ENCODE measurements at regions not wholly inside any gene's neighbourhood (a gene's known extent, or its start where the extent isn't known, plus 50 kb on each side); places are given as distances from the start of the nearest gene placed in this dataset.

DNA sequence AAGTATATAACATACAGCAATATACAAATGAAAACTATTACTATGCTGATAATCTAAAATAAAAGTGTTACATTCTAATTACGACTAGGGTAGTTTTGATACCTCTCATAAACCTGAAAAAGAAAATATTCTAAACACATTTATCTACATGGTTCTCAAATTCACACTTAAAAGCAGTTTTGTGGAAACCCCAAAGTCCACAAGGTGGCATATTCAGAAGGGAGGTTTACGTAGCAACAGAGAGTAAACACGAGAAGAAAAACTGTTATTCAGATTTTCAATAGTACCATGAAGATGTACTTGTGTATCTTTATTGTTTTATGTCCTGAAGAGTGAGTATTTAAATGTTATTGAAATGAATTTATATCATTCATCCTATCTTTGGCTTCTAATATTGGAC lies 275.9 kb upstream of the KLHL1 start:
- H3K27ac ChIP-seq, result no peak overlapping the region
- H3K9me3 ChIP-seq (ENCODE audit: low read depth, low read length), result no peaks in the 10 kb centered on the region
- H3K36me3 ChIP-seq (ENCODE audit: insufficient read depth, low read length), result no peaks in the 10 kb centered on the region
- TF ChIP-seq FOXP2 (optimal IDR thresholded peaks at IDR 0.05; ENCODE audit: control extremely low read depth, extremely low read length, insufficient read depth) (no peak), EZH2 (IDR thresholded peaks at IDR 0.05) (no peak), POLR2AphosphoS5 (IDR thresholded peaks at IDR 0.05; ENCODE audit: borderline replicate concordance, low read depth, low read length) (no peak)
- DNase-seq (ENCODE audit: low read depth, low spot score), result no peak
- H3K4me3 ChIP-seq, result no peak overlapping the region
- H3K9ac ChIP-seq (ENCODE audit: insufficient read length), result no peak overlapping the region

DNA sequence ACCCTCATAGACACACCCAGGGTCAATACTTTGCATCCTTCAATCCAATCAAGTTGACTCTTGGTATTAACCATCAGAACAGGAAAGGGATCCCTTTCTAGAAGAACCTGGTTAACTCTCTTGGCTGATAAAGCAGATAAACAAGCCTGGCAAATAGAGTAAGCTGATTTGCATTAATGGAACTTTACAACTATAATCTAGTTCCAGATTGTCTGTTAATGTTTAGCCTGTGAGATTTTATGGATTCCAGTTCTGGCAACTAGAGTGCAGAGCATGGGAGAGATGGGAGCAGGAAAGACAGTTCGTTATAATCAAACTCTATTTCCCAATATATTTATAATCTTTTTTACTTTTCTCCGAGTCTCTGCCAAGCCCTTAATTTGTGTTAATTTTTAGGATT lies 272.6 kb upstream of the KLHL1 start:
- TF ChIP-seq EZH2 (IDR thresholded peaks at IDR 0.05), result no peak
- TF ChIP-seq POLR2AphosphoS5 (IDR thresholded peaks at IDR 0.05; ENCODE audit: borderline replicate concordance, low read depth, low read length), result no peak
- TF ChIP-seq FOXP2 (optimal IDR thresholded peaks at IDR 0.05; ENCODE audit: control extremely low read depth, extremely low read length, insufficient read depth), result no peak
- no peaks in the 10 kb centered on the region for H3K36me3 ChIP-seq (ENCODE audit: insufficient read depth, low read length)
- DNase-seq (ENCODE audit: low read depth, low spot score), result no peak
- H3K9ac ChIP-seq (ENCODE audit: insufficient read length), result no peak overlapping the region
- no peak overlapping the region for H3K4me3 ChIP-seq
- H3K9me3 ChIP-seq (ENCODE audit: low read depth, low read length), result no peaks in the 10 kb centered on the region
- H3K27ac ChIP-seq, result no peak overlapping the region

DNA sequence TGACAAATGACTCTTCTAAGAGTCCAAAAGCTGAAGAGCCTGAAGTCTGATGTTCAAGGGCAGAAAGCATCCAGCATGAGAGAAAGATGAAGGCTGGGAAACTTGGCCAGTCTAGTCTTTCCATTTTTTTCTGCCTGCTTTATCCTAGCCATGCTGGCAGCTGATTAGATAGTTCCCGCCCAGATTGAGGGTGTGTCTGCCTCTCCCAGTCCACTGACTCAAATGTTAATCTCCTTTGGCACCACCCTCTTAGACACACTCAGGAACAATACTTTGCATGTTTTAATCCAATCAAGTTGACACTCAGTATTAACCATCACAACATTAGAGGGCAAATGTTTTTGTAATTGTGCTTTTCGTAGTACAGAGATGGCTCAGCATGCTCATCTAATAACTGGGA lies 267.5 kb upstream of the KLHL1 start:
- no peak for DNase-seq (ENCODE audit: low read depth, low spot score)
- Histone ChIP-seq H3K27ac (no peak overlapping the region), H3K9me3 (ENCODE audit: low read depth, low read length) (no peaks in the 10 kb centered on the region), H3K9ac (ENCODE audit: insufficient read length) (no peak overlapping the region), H3K36me3 (ENCODE audit: insufficient read depth, low read length) (no peaks in the 10 kb centered on the region), H3K4me3 (no peak overlapping the region)
- TF ChIP-seq POLR2AphosphoS5 (IDR thresholded peaks at IDR 0.05; ENCODE audit: borderline replicate concordance, low read depth, low read length) (no peak), EZH2 (IDR thresholded peaks at IDR 0.05) (no peak), FOXP2 (optimal IDR thresholded peaks at IDR 0.05; ENCODE audit: control extremely low read depth, extremely low read length, insufficient read depth) (no peak)

DNA sequence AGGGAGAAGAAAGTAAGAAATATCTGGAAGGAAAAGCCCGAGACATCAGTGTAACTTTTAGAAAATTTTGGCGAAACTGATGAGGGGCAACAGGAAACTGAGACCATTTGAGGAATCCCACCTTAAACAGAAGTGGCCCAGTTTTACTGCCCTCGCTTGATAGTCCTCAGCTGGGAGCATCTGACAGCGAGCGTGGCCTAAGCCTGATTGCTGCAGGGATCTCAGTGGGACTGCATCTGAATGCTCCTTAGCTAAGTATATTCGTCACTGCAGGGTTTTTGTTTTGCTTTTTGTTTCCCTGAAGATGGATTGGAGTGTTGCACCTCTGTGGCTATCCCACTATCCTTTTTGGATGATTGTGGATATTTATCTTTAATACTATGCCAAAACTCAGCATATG lies 262.7 kb upstream of the KLHL1 start:
- TF ChIP-seq EZH2 (IDR thresholded peaks at IDR 0.05), result no peak
- no peak for TF ChIP-seq POLR2AphosphoS5 (IDR thresholded peaks at IDR 0.05; ENCODE audit: borderline replicate concordance, low read depth, low read length)
- TF ChIP-seq FOXP2 (optimal IDR thresholded peaks at IDR 0.05; ENCODE audit: control extremely low read depth, extremely low read length, insufficient read depth), result no peak
- Histone ChIP-seq H3K4me3 (no peak overlapping the region), H3K9ac (ENCODE audit: insufficient read length) (no peak overlapping the region), H3K36me3 (ENCODE audit: insufficient read depth, low read length) (no peaks in the 10 kb centered on the region), H3K9me3 (ENCODE audit: low read depth, low read length) (no peaks in the 10 kb centered on the region), H3K27ac (no peak overlapping the region)
- DNase-seq (ENCODE audit: low read depth, low spot score), result no peak

DNA sequence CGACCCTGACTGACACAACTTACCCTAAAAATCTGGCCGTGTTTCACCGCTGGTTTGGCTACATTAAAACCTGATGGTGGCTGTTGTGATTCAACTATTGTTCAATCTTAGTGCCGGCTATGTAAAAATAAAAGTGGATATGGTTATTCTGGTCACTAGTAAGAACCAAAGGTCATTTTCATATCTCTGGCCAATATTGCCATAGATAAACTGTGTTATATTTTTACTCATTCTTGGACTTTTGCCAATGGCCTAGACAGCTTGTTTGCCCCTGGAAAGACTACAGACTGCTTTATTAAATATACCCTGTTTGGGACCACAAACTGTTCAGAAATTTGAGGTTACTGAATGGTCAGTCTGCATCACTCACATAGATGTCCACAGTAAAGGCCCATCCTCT lies 258.5 kb upstream of the KLHL1 start:
- H3K9me3 ChIP-seq (ENCODE audit: low read depth, low read length), result no peaks in the 10 kb centered on the region
- TF ChIP-seq EZH2 (IDR thresholded peaks at IDR 0.05) (no peak), FOXP2 (optimal IDR thresholded peaks at IDR 0.05; ENCODE audit: control extremely low read depth, extremely low read length, insufficient read depth) (no peak), POLR2AphosphoS5 (IDR thresholded peaks at IDR 0.05; ENCODE audit: borderline replicate concordance, low read depth, low read length) (no peak)
- no peaks in the 10 kb centered on the region for H3K36me3 ChIP-seq (ENCODE audit: insufficient read depth, low read length)
- H3K4me3 ChIP-seq, result no peak overlapping the region
- no peak overlapping the region for H3K9ac ChIP-seq (ENCODE audit: insufficient read length)
- H3K27ac ChIP-seq, result no peak overlapping the region
- DNase-seq (ENCODE audit: low read depth, low spot score), result no peak

DNA sequence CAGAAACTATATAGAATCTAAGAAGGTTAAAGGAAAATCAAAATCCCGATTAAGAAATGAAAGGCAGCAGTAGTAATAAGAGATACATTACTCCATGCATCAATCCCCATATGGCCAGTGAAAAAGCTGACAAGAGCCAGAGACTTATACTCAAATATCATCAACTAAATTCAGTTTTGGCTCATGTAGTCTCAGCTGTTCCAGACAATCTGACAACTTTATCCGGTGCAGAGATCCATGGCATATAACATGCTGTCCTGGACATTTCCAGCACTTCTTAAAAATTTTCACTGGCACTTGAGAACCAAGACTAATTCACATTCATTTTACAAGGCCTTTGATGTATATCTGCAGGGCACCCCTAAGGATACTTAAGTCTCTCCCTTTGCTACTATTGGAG lies 255.7 kb upstream of the KLHL1 start:
- DNase-seq (ENCODE audit: low read depth, low spot score), result no peak
- no peak overlapping the region for H3K9ac ChIP-seq (ENCODE audit: insufficient read length)

DNA sequence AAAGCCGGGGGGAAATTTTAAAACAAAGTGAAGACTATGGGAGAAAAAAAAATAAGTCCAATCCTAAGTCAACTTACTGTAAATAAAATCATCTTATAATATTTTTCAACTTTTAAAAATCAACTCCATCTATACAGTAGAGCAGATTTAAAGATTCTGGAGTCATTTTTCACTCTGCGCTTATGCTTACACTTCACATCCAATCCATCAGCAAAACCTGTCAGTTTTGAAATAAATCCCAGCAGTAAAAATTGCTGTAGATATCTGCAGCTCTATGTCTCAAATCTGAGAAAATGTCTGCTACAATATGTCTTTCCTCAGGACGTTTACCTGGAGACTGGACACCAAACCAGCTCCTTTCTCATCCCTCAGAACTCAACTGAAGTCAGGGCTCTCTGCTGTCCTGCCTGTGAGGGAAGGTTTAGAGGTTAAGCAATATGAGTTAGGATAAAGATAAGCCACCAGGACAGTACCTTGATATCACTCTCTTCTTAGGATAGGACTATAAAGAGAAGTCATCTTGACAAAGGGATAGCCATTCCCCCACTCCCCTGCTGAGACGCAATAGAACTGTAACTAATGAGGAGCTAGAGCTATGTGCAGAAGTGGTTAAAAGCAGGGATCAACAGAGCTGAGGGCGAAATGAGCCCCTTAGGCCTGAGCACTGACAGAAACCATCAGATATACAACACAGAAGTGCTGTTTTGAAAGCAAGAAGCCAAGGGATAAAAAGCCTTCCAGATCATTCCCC lies 254.7 kb upstream of the KLHL1 start:
- Histone ChIP-seq H3K27ac (no peak overlapping the region), H3K36me3 (ENCODE audit: insufficient read depth, low read length) (no peaks in the 10 kb centered on the region), H3K9ac (ENCODE audit: insufficient read length) (no peak overlapping the region), H3K4me3 (no peak overlapping the region), H3K9me3 (ENCODE audit: low read depth, low read length) (no peaks in the 10 kb centered on the region)
- no peak for TF ChIP-seq FOXP2 (optimal IDR thresholded peaks at IDR 0.05; ENCODE audit: control extremely low read depth, extremely low read length, insufficient read depth)
- no peak for TF ChIP-seq POLR2AphosphoS5 (IDR thresholded peaks at IDR 0.05; ENCODE audit: borderline replicate concordance, low read depth, low read length)
- no peak for TF ChIP-seq EZH2 (IDR thresholded peaks at IDR 0.05)
- no peak for DNase-seq (ENCODE audit: low read depth, low spot score)

More for the DNA sequence above, 255.7 kb upstream of the KLHL1 start:
- Histone ChIP-seq H3K4me3 (no peak overlapping the region), H3K27ac (no peak overlapping the region), H3K36me3 (ENCODE audit: insufficient read depth, low read length) (no peaks in the 10 kb centered on the region), H3K9me3 (ENCODE audit: low read depth, low read length) (no peaks in the 10 kb centered on the region)
- TF ChIP-seq EZH2 (IDR thresholded peaks at IDR 0.05) (no peak), POLR2AphosphoS5 (IDR thresholded peaks at IDR 0.05; ENCODE audit: borderline replicate concordance, low read depth, low read length) (no peak), FOXP2 (optimal IDR thresholded peaks at IDR 0.05; ENCODE audit: control extremely low read depth, extremely low read length, insufficient read depth) (no peak)

DNA sequence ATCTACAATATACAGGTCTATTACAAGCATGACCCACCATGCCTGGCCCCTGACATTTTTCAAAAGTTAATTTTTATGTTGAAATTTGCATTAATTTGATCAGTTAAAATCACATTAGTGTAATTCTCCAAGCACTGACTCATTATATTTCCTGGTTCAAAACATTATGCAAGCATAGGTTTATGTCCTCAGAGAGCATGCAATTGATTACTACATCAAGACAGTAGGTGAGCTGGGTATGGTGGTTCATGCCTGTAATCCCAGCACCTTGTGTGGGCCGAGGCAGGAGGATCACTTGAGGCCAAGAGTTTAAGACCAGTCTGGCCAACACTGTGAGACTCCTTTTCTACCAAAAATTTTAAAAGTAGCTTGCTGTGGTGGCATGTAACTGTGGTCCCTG lies 248.8 kb upstream of the KLHL1 start:
- DNase-seq (ENCODE audit: low read depth, low spot score), result no peak
- H3K36me3 ChIP-seq (ENCODE audit: insufficient read depth, low read length), result no peaks in the 10 kb centered on the region
- TF ChIP-seq FOXP2 (optimal IDR thresholded peaks at IDR 0.05; ENCODE audit: control extremely low read depth, extremely low read length, insufficient read depth) (no peak), POLR2AphosphoS5 (IDR thresholded peaks at IDR 0.05; ENCODE audit: borderline replicate concordance, low read depth, low read length) (no peak), EZH2 (IDR thresholded peaks at IDR 0.05) (no peak)

DNA sequence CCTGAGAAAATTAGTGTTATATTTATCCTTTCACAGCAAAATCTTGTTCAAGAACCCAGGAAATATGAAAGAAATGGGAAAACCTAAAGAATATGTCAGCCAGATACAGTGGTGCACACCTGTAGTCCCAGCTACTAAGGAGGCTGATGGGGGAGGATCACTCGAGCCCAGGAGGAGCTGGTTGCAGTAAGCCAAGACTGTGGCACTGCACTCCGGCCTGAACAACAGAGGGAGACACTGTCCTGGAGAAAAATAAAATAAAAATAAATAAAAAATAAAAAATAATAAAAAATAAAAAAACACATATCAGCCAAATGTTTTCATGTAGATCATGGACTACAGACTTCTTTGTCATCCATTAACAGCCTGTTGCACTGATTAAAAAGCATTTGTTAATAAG lies 244.8 kb upstream of the KLHL1 start:
- Histone ChIP-seq H3K9me3 (ENCODE audit: low read depth, low read length) (no peaks in the 10 kb centered on the region), H3K4me3 (no peak overlapping the region), H3K27ac (no peak overlapping the region), H3K36me3 (ENCODE audit: insufficient read depth, low read length) (no peaks in the 10 kb centered on the region), H3K9ac (ENCODE audit: insufficient read length) (no peak overlapping the region)
- no peak for TF ChIP-seq FOXP2 (optimal IDR thresholded peaks at IDR 0.05; ENCODE audit: control extremely low read depth, extremely low read length, insufficient read depth)
- no peak for TF ChIP-seq EZH2 (IDR thresholded peaks at IDR 0.05)
- DNase-seq (ENCODE audit: low read depth, low spot score), result no peak

More for the DNA sequence above, 248.8 kb upstream of the KLHL1 start:
- H3K4me3 ChIP-seq, result no peak overlapping the region
- H3K9me3 ChIP-seq (ENCODE audit: low read depth, low read length), result no peaks in the 10 kb centered on the region
- no peak overlapping the region for H3K9ac ChIP-seq (ENCODE audit: insufficient read length)
- H3K27ac ChIP-seq, result no peak overlapping the region

Data from SK-N-MC (cell line).